ENCODE measurements at regions not wholly inside any gene's neighbourhood (a gene's known extent, or its start where the extent isn't known, plus 50 kb on each side); places are given as distances from the start of the nearest gene placed in this dataset.

DNA sequence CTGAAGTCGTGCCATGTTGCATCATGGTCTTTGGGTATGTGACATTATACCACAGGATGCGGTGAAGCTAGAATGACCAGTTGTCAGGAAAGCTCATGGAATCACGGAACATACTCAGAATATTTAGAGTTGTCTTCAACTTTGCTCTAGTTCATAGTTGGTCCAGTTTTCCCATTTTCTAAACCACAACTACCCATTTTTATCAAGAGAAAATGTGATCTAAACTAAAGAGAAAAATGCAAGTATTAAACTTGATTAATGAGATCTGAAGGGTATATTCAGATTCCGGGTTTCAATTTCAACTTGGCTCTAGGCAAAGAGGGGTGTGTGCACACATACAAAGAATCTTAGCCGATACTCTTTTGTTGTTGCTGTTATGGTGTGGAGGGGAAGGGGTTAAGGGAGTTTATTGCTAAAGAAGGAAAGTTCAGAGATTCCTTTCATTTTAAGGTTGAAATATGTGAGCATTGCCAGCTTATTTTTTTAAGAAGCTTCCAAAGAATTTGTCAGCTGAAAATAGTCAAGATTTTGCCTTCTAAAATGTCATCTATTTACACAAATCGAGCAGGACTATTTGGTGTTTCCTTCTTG is 516.6 kb upstream of the ZEB2 start:
- DNase-seq: no peak

- no peak for DNase-seq
Measured at GRCh38 chr2:145034511-145034910, 514.6 kb upstream of the ZEB2 start.

DNA sequence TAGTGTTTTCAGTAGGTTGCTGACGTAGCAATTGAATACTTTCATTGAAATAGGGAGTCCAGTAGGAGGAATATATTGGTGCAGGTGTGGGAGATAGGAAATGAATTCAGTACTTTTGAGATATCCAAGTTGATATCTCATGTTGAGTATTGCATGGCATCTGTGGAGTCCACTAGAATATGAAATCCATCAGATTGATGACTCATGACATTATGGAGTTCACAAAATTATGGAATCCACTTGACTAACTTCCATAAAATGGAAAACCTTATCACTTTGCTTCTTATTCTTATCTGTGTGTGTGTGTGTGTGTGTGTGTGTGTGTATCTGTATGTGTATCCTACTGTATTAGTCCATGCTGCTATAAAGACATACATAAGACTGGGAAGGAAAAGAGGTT is 513.5 kb upstream of the ZEB2 start:
- DNase-seq: no peak

- no peak for DNase-seq
Measured at GRCh38 chr2:145032791-145033190, 512.9 kb upstream of the ZEB2 start.

- DNase-seq: no peak
Measured at GRCh38 chr2:145029873-145030272, 510.0 kb upstream of the ZEB2 start.

- DNase-seq: no peak
Measured at GRCh38 chr2:145029081-145029480, 509.2 kb upstream of the ZEB2 start.

- peak; percentile 18 for DNase-seq
Measured at GRCh38 chr2:145028101-145028920, 508.4 kb upstream of the ZEB2 start.

GRCh38 chr2:145026456-145027455 is 506.8 kb upstream of the ZEB2 start:
- DNase-seq: no peak

- DNase-seq: no peak
Measured at GRCh38 chr2:145025382-145025781, 505.5 kb upstream of the ZEB2 start.

DNA sequence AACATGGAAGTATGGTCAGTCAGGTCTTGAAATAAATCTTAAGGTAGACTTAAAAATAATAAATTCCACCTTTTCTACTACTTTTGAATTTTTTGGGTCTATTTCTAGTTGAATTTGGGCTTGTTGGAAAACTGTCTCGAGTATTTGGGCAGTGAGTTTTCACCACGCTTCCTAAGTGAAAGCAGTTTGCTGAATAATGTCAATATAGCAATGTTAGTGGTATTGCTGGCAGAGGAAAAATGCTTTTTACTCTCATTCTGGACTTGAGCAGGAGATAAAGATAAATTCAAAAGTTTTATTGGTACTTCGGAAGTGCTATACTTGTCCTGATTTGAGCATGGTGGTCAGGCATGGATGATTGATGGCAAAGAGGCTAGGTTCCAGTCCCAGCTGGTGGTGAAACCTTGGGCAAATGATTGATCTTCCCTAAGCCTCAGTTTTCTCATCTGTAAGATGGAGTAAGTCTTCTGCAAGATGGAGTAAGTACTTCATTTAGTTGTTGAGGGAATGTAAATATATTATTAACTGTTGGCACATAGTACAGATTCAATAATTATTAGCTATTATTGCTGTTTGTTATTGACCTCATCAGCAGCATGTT is 503.5 kb upstream of the ZEB2 start:
- no peak for DNase-seq

DNA sequence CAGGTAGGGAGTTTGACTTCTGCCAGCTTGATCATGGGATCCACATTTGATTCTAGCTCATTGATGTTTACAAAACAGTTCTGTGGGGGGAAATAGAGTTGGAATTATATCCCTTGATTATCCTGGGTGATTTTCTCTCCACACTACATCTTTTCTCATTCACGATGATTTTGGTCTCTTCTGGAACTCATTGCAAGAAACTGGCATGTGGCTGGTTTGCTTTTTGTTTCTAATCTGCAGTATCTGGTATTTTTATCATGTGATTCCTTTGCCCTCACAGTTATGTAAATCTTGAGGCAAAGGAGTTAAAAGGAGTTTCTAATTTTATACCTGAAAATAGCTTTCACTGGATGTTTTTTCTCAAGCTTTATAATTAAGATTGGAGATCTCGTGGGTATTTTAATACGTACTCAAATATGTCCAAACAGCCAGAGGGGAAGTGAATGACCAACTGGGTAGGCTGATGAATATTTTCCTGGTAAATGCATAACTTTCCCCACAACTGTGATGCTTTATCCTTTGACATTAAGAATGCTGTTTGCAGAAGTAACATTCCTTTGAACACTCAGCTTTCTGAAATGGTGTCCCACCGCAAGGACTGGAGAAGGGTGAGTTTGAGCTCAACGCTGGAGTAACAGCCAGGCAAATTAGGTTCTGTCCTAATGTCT is 502.9 kb upstream of the ZEB2 start:
- no peak for DNase-seq

GRCh38 chr2:145021962-145022665 is 502.2 kb upstream of the ZEB2 start:
- DNase-seq: no peak

DNA sequence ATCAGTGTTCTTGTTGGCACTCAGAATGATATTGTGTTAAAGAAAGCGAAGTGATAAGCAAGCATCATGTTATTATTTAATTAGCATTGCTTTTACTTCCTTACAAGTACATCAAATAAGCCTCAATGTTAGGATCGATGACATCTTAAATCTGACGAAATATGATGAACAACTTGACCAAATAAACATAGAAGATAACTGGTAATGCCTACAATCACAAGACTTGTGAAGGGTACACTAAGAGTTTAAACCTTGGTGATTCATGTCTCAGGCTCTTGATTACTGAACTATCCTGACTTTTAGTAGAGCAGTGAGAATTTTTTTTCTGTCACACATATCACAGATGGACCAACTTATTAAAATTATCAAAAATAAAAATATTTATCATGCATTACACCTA is 500.8 kb upstream of the ZEB2 start:
- no peak for DNase-seq

DNA sequence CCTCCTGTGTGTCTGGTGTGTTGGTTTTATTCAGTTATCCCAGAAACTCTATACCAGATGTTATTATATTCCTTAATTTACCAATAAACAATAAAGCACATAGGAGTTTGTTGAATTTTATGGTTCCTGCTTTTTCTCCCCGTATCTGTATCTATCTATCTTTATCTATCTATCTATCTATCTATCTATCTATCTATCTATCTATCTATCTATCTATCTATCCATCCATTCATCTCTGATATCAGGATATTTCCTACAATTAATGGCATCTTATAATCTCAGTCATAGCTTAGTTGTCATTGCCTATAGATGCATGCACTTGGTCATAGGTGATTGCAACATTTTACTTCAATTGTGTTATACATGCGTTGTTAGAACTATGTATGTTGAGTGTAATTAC is 500.2 kb upstream of the ZEB2 start:
- DNase-seq: no peak

GRCh38 chr2:145018502-145018901 is 498.6 kb upstream of the ZEB2 start:
- no peak for DNase-seq

GRCh38 chr2:145017149-145017548 is 497.2 kb upstream of the ZEB2 start:
- no peak for DNase-seq

DNA sequence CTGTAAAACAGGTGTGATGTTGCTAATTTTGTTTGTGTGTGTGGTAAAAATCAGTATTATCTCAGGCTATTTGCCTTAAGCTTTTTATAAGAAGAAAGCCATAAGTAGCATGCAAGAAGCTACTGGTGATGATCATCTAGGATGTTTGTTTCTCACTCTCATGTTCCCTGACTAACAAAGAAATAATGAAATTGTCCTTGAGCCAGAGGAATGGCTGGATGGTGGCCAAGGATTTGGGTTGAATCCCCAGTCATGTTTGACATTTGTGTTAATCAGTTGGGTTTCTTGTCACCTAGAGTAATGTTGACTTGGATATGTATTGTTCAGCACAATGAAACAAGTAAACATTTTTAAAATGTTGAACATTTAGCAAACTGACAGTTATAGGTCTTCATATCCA is 496.8 kb upstream of the ZEB2 start:
- DNase-seq: no peak

DNA sequence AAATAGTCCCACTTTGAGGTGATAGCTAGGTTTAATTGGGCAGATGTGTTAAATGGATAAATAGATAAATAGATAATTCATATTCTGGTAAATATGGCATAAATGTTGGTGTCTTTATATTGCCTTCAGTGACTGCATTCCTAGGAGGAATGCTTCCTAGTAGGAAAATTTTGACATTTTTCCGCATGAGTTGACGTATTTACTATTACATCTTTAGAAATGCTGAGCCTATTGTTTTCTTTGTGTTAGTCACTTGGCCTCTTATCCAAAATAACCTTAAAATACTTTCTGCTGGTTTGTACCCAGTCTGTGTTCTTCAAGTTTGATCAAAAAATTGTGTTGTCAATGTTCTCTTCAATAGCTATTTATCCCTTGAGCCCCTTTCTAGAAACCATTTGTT is 495.6 kb upstream of the ZEB2 start:
- no peak for DNase-seq

DNA sequence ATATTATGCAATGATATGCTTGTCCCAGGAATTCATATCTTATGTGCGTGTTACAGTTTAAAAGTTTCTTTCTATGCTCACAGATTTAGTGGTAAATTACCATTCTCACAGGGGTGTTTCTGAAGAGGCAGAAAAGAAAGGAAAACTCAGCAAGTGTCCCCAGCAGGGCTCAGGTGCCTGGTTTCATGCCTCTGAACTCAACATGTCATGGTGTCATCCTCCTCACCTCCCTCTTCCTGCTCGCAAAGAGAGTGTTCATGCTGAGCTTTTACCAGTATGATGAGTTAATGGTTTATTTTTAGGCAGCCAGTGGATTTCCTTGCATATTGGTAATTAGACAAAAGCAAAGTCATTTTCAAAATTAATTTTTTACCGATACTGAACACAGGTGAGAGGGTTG is 492.9 kb upstream of the ZEB2 start:
- no peak for DNase-seq

- no peak for DNase-seq
Measured at GRCh38 chr2:145012214-145012670, 492.3 kb upstream of the ZEB2 start.

- no peak for DNase-seq
Measured at GRCh38 chr2:145010635-145011034, 490.7 kb upstream of the ZEB2 start.

- no peak for DNase-seq
Measured at GRCh38 chr2:145007960-145008263, 488.0 kb upstream of the ZEB2 start.
